Thyroid gland (tissue), 4 donors: ENCODE measurements at regions not wholly inside any gene's neighbourhood (a gene's known extent, or its start where the extent isn't known, plus 50 kb on each side); places are given as distances from the start of the nearest gene placed in this dataset.

Experiments
- POLR2A ChIP-seq, 2 donors: fragments of 450-650 bp; IDR thresholded peaks; one replicate each; pipeline ENCODE4 v1.6.1; 2017; ENCODE audit warnings: antibody characterized with exemption in 2 of 2, mild to moderate bottlenecking in 2 of 2, moderate library complexity in 1 of 2
- TF ChIP-seq, protein P1 (sequence below), 6 experiments: fragments of 200-600 bp in 3 of 6; fragments of 450-650 bp in 3 of 6; sonication (generic) in 3 of 6; IDR thresholded peaks; one replicate each; pipeline ENCODE4 v1.5.1; 2016 to 2019; ENCODE audit warnings: antibody characterized with exemption in 6 of 6, mild to moderate bottlenecking in 2 of 6, inconsistent platforms in 1 of 6, moderate library complexity in 1 of 6

DNA sequence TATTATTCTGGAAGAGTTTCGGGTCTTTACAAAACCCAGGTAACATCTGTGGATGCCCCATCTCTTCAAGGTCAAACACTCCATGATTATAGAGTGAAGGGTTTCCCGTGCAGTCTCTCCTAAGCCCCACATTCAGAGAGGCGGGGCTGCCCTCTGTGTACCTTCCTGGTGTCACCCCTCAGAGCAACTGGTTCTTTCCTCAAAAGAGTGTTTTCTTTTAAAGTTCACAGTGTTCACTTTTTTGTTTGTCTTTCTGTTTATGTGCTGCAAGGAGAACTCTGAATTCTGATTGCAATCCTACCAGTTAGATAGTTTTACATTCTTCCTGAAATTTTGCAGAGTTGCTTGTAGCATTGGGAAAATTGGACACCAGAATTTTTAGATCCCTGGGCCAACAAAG lies 190.2 kb downstream of the ADAMTS15 start:
- TF ChIP-seq, protein P1, sequence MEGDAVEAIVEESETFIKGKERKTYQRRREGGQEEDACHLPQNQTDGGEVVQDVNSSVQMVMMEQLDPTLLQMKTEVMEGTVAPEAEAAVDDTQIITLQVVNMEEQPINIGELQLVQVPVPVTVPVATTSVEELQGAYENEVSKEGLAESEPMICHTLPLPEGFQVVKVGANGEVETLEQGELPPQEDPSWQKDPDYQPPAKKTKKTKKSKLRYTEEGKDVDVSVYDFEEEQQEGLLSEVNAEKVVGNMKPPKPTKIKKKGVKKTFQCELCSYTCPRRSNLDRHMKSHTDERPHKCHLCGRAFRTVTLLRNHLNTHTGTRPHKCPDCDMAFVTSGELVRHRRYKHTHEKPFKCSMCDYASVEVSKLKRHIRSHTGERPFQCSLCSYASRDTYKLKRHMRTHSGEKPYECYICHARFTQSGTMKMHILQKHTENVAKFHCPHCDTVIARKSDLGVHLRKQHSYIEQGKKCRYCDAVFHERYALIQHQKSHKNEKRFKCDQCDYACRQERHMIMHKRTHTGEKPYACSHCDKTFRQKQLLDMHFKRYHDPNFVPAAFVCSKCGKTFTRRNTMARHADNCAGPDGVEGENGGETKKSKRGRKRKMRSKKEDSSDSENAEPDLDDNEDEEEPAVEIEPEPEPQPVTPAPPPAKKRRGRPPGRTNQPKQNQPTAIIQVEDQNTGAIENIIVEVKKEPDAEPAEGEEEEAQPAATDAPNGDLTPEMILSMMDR (IDR thresholded peaks at IDR 0.05): no peak
- no peak for TF ChIP-seq POLR2A (IDR thresholded peaks at IDR 0.05)
